Spleen (tissue), 11 donors: ENCODE measurements at regions not wholly inside any gene's neighbourhood (a gene's known extent, or its start where the extent isn't known, plus 50 kb on each side); places are given as distances from the start of the nearest gene placed in this dataset.

Experiments used
- DNase-seq: peaks from one replicate; pipeline ENCODE4 v3.0.0-alpha.2; 2020
- H3K27ac ChIP-seq, 8 donors: fragments of 200-600 bp; sonication (generic) in 7 of 8; 1 replicate in 4 of 8; 2 replicates in 4 of 8; pipeline versions ENCODE4 v1.5.0 to v1.8.0; 2016 to 2021; ENCODE audit warnings: inconsistent platforms in 4 of 8, mild to moderate bottlenecking in 4 of 8, moderate library complexity in 1 of 8
- H3K27me3 ChIP-seq, 7 donors: fragments of 200-600 bp; sonication (generic) in 6 of 7; replicated peaks in 1 of 7; 1 replicate in 4 of 7; 2 replicates in 3 of 7; pipeline versions ENCODE4 v1.5.0 to v1.8.0; 2016 to 2021; ENCODE audit warnings: inconsistent platforms in 3 of 7, mild to moderate bottlenecking in 1 of 7
- H3K36me3 ChIP-seq, 6 donors: fragments of 200-600 bp; sonication (generic) in 5 of 6; 1 replicate in 4 of 6; 2 replicates in 2 of 6; pipeline versions ENCODE4 v1.5.0 to v1.8.0; 2016 to 2021; ENCODE audit warnings: inconsistent platforms in 2 of 6
- H3K4me1 ChIP-seq, 6 donors: fragments of 200-600 bp; sonication (generic) in 5 of 6; 1 replicate in 3 of 6; 2 replicates in 3 of 6; pipeline versions ENCODE4 v1.5.0 to v1.8.0; 2016 to 2021; ENCODE audit warnings: inconsistent platforms in 3 of 6
- H3K4me3 ChIP-seq, 8 donors: fragments of 200-600 bp; sonication (generic) in 7 of 8; 1 replicate in 4 of 8; 2 replicates in 4 of 8; pipeline versions ENCODE4 v1.5.0 to v1.8.0; 2016 to 2021; ENCODE audit warnings: inconsistent platforms in 4 of 8, mild to moderate bottlenecking in 4 of 8, moderate library complexity in 2 of 8
- H3K9me3 ChIP-seq, 8 donors: fragments of 200-600 bp; sonication (generic) in 7 of 8; 1 replicate in 4 of 8; 2 replicates in 4 of 8; pipeline versions ENCODE4 v1.5.0 to v1.8.0; 2016 to 2021; ENCODE audit warnings: inconsistent platforms in 4 of 8
- CTCF ChIP-seq, 11 experiments: fragments of 200-600 bp in 7 of 11; fragments of 450-650 bp in 4 of 11; sonication (generic) in 4 of 11; IDR thresholded peaks in 8 of 11; conservative IDR thresholded peaks in 3 of 11; 1 replicate in 7 of 11; 2 replicates in 4 of 11; pipeline versions ENCODE4 v1.4.0 to v1.8.0; 2016 to 2021; ENCODE audit warnings: antibody characterized with exemption in 11 of 11, inconsistent platforms in 4 of 11, mild to moderate bottlenecking in 1 of 11
- POLR2A ChIP-seq, 3 donors: fragments of 450-650 bp; IDR thresholded peaks; one replicate each; pipeline ENCODE4 v1.5.1; 2017; ENCODE audit warnings: antibody characterized with exemption in 3 of 3, mild to moderate bottlenecking in 1 of 3
- POLR2AphosphoS5 ChIP-seq, 3 donors: sonication (generic); formaldehyde crosslinking; IDR thresholded peaks; one replicate each; pipeline ENCODE4 v1.5.1; 2017; ENCODE audit warnings: antibody characterized with exemption in 3 of 3
- WGBS, 5 donors: extraction: QIAGEN DNeasy Blood & Tissue Kit in 3 of 5; methylation state at CpG; one replicate each; pipeline versions ENCODE4 v1.1.5 to v1.1.7; 2013 to 2018; 5-methylcytosine and 5-hydroxymethylcytosine counted together
- intact Hi-C: fragments of 100-400 bp; cut with DNase I; formaldehyde crosslinking; loops from one replicate; pipeline ENCODE4 v1.15.0; 2023; ENCODE audit warnings: low total_unique reads
- donor health status: healthy with polysubstance abuse.
- donor health status: DM: no; HTN: no; CAD: no; lungs with moderate emphysema.
- donor health status: DM: no; HTN: no; CAD: no.
- donor health status: Bipolar disorder and iron deficiency.
- donor health status: healthy.
- donor health status: DM: no; HTN: no; CAD: no.
- donor health status: DM: yes; HTN: yes; CAD: no.

GRCh38 chr12:65764325-65764724 is 60.0 kb upstream of the HMGA2 start:
- Histone ChIP-seq H3K9me3 (no peaks in the 10 kb centered on the region), H3K4me3 (no peak overlapping the region), H3K36me3 (no peaks in the 10 kb centered on the region), H3K4me1 (no peaks in the 10 kb centered on the region), H3K27ac (no peak overlapping the region), H3K27me3 (peaks cover 0 to 15% (median 0%) of the 10 kb centered on the region in 7 donors)
- intact Hi-C loops, result no loop called here
- WGBS, 5 donors, result 95 to 98% (median 97%) methylated on average over 2 of the region's 2 CpGs
- DNase-seq, result no peak
- no peak for TF ChIP-seq CTCF (IDR thresholded peaks at IDR 0.05 in 8 of 11, conservative IDR thresholded peaks at IDR 0.05 in 3 of 11)
- TF ChIP-seq POLR2A (IDR thresholded peaks at IDR 0.05), result no peak
- TF ChIP-seq POLR2AphosphoS5 (IDR thresholded peaks at IDR 0.05), result no peak

GRCh38 chr12:65765436-65765813 is 58.9 kb upstream of the HMGA2 start:
- intact Hi-C loops, result no loop called here
- 90 to 98% (median 95%) methylated on average over 2 of the region's 2 CpGs for WGBS, 5 donors

GRCh38 chr12:65769880-65770279 is 54.4 kb upstream of the HMGA2 start:
- H3K4me3 ChIP-seq, result no peak overlapping the region
- H3K9me3 ChIP-seq, result no peaks in the 10 kb centered on the region
- TF ChIP-seq CTCF (IDR thresholded peaks at IDR 0.05 in 8 of 11, conservative IDR thresholded peaks at IDR 0.05 in 3 of 11), result no peak
- TF ChIP-seq POLR2A (IDR thresholded peaks at IDR 0.05), result no peak
- TF ChIP-seq POLR2AphosphoS5 (IDR thresholded peaks at IDR 0.05), result no peak
- no peak overlapping the region for H3K27ac ChIP-seq
- H3K36me3 ChIP-seq, result no peaks in the 10 kb centered on the region
- 81 to 91% (median 88%) methylated on average over 6 of the region's 6 CpGs for WGBS, 5 donors
- intact Hi-C loops, result no loop called here
- DNase-seq, result no peak
- H3K4me1 ChIP-seq, result no peaks in the 10 kb centered on the region
- H3K27me3 ChIP-seq, result peaks cover 0 to 20% (median 0%) of the 10 kb centered on the region in 7 donors

More at GRCh38 chr12:65765436-65765813, 58.9 kb upstream of the HMGA2 start:
- no peaks in the 10 kb centered on the region for H3K4me1 ChIP-seq
- no peak overlapping the region for H3K27ac ChIP-seq
- no peak for DNase-seq
- no peaks in the 10 kb centered on the region for H3K9me3 ChIP-seq
- peaks cover 0 to 20% (median 0%) of the 10 kb centered on the region in 7 donors for H3K27me3 ChIP-seq
- no peak overlapping the region for H3K4me3 ChIP-seq
- H3K36me3 ChIP-seq, result no peaks in the 10 kb centered on the region
- TF ChIP-seq POLR2AphosphoS5 (IDR thresholded peaks at IDR 0.05) (no peak), POLR2A (IDR thresholded peaks at IDR 0.05) (no peak), CTCF (IDR thresholded peaks at IDR 0.05 in 8 of 11, conservative IDR thresholded peaks at IDR 0.05 in 3 of 11) (no peak)
